GM19328 (cell line): ENCODE measurements at regions not wholly inside any gene's neighbourhood (a gene's known extent, or its start where the extent isn't known, plus 50 kb on each side); places are given as distances from the start of the nearest gene placed in this dataset.
"Not testable (repeated sequence)": the region's sequence is repeated elsewhere in the genome, so short reads cannot be mapped to it uniquely, and the experiment has no call there.

Experiments used
- ATAC-seq: cut with Tn5 transposase; IDR thresholded peaks from one replicate; pipeline ENCODE4 v1.9.1; 2021; ENCODE audit warnings: mild to moderate bottlenecking, moderate library complexity; ENCODE audit not compliant: unreplicated experiment

- ATAC-seq: not testable (repeated sequence)
Observed at GRCh38 chr14:106592115-106592852, 1065.9 kb downstream of the TMEM121 start.

- no peak for ATAC-seq
Observed at GRCh38 chr14:106599209-106599608, 1072.8 kb downstream of the TMEM121 start.

GRCh38 chr14:106605548-106606448, 1079.4 kb downstream of the TMEM121 start:
- no peak for ATAC-seq

- ATAC-seq: no peak
Observed at GRCh38 chr14:106606936-106607335, 1080.6 kb downstream of the TMEM121 start.

GRCh38 chr14:106610691-106611090, 1084.3 kb downstream of the TMEM121 start:
- no peak for ATAC-seq

- no peak for ATAC-seq
Observed at GRCh38 chr14:106613256-106613655, 1086.9 kb downstream of the TMEM121 start.

- not testable (repeated sequence) for ATAC-seq
Observed at GRCh38 chr14:106618471-106618951, 1092.1 kb downstream of the TMEM121 start.

GRCh38 chr14:106619606-106620005, 1093.2 kb downstream of the TMEM121 start:
- no peak for ATAC-seq

GRCh38 chr14:106620368-106620767, 1094.0 kb downstream of the TMEM121 start:
- ATAC-seq: no peak

- no peak for ATAC-seq
Observed at GRCh38 chr14:106622200-106622745, 1095.9 kb downstream of the TMEM121 start.

- no peak for ATAC-seq
Observed at GRCh38 chr14:106625186-106625585, 1098.8 kb downstream of the TMEM121 start.

GRCh38 chr14:106626469-106626868, 1100.1 kb downstream of the TMEM121 start:
- ATAC-seq: not testable (repeated sequence)

GRCh38 chr14:106626942-106627588, 1100.7 kb downstream of the TMEM121 start:
- not testable (repeated sequence) for ATAC-seq

- no peak for ATAC-seq
Observed at GRCh38 chr14:106631879-106632278, 1105.5 kb downstream of the TMEM121 start.

- no peak for ATAC-seq
Observed at GRCh38 chr14:106633721-106634120, 1107.3 kb downstream of the TMEM121 start.

GRCh38 chr14:106635569-106635968, 1109.2 kb downstream of the TMEM121 start:
- ATAC-seq: no peak

- not testable (repeated sequence) for ATAC-seq
Observed at GRCh38 chr14:106638786-106639452, 1112.5 kb downstream of the TMEM121 start.

- ATAC-seq: no peak
Observed at GRCh38 chr14:106642090-106642489, 1115.7 kb downstream of the TMEM121 start.

- not testable (repeated sequence) for ATAC-seq
Observed at GRCh38 chr14:106642971-106643370, 1116.6 kb downstream of the TMEM121 start.

GRCh38 chr14:106648874-106649273, 1122.5 kb downstream of the TMEM121 start:
- not testable (repeated sequence) for ATAC-seq
